Pancreas (tissue), 10 donors: ENCODE measurements at regions not wholly inside any gene's neighbourhood (a gene's known extent, or its start where the extent isn't known, plus 50 kb on each side); places are given as distances from the start of the nearest gene placed in this dataset.
A peak's percentile ranks its signal among the peaks of the same experiment; 100 is the strongest.

ENCODE experiments used
- ATAC-seq, 4 donors: fragments of 200-7000 bp; cut with Tn5 transposase; one replicate each; pipeline versions ENCODE4 v1.8.0 to v1.9.1; 2020; ENCODE audit warnings: mild to moderate bottlenecking in 4 of 4, moderate library complexity in 4 of 4
- DNase-seq, 6 donors: peaks; one replicate each; pipeline ENCODE4 v3.0.0-alpha.2; 2020
- FAIRE-seq: peaks from 2 replicates; lab custom pipeline; 2012; peaks lifted over from hg19 to GRCh38; lab: Jason Lieb, UNC
- H3K27ac ChIP-seq, 4 donors: fragments of 200-600 bp; sonication (generic); 1 replicate in 3 of 4; 2 replicates in 1 of 4; pipeline versions ENCODE4 v1.5.0 to v1.8.0; 2020
- H3K27me3 ChIP-seq, 4 donors: fragments of 200-600 bp; one replicate each; pipeline ENCODE4 v1.8.0; 2021
- H3K36me3 ChIP-seq, 3 donors: fragments of 200-600 bp; sonication (generic) in 1 of 3; one replicate each; pipeline versions ENCODE4 v1.5.0 to v1.8.0; 2020 to 2021
- H3K4me1 ChIP-seq, 3 donors: fragments of 200-600 bp; one replicate each; pipeline ENCODE4 v1.8.0; 2021
- H3K4me3 ChIP-seq, 4 donors: fragments of 200-600 bp; sonication (generic) in 2 of 4; one replicate each; pipeline versions ENCODE4 v1.5.0 to v1.8.0; 2020 to 2021
- H3K9me3 ChIP-seq, 4 donors: fragments of 200-600 bp; one replicate each; pipeline ENCODE4 v1.8.0; 2021
- WGBS, 2 donors: extraction: QIAGEN DNeasy Blood & Tissue Kit; methylation state at CpG; one replicate each; pipeline ENCODE4 v1.1.7; 2013; 5-methylcytosine and 5-hydroxymethylcytosine counted together
- intact Hi-C, 3 donors: fragments of 100-400 bp; cut with DNase I; formaldehyde crosslinking; loops; one replicate each; pipeline versions ENCODE4 v1.11.1 to v1.14.2; 2022
- TF ChIP-seq, protein P1 (sequence below), 4 donors: fragments of 200-600 bp; sonication (generic) in 3 of 4; IDR thresholded peaks; one replicate each; pipeline versions ENCODE4 v1.5.0 to v1.8.0; 2021; ENCODE audit warnings: antibody characterized with exemption in 4 of 4
- donor health status: healthy with polysubstance abuse.
- donor health status: DM: no; HTN: no; CAD: no; lungs with moderate emphysema.
- donor health status: DM: no; HTN: no; CAD: no.
- donor health status: control.
- donor health status: control.
- donor health status: Bipolar disorder and iron deficiency.
- donor health status: DM: yes; HTN: yes; CAD: no.
- donor health status: DM: no; HTN: no; CAD: no.
- donor health status: DM: no; HTN: no; CAD: no.
- donor health status: DM: yes; HTN: yes; CAD: no.

GRCh38 chrX:113929004-113929403, 654.9 kb upstream of the HTR2C start:
- Histone ChIP-seq H3K27ac (no peak overlapping the region), H3K27me3 (peaks cover 0 to 6% (median 1%) of the 10 kb centered on the region in 4 donors), H3K36me3 (no peaks in the 10 kb centered on the region), H3K4me3 (no peak overlapping the region), H3K4me1 (no peaks in the 10 kb centered on the region), H3K9me3 (no peaks in the 10 kb centered on the region)
- ATAC-seq (peak in 3 of 4 donors; percentile 64 to 79 (median 68)), DNase-seq (peak in 1 of 6 donors; percentile 12), FAIRE-seq (no peak)
- intact Hi-C loops = no loop called here
- 22 to 33% methylated on average over 3 of the region's 3 CpGs for WGBS, 2 donors
- TF ChIP-seq, protein P1, sequence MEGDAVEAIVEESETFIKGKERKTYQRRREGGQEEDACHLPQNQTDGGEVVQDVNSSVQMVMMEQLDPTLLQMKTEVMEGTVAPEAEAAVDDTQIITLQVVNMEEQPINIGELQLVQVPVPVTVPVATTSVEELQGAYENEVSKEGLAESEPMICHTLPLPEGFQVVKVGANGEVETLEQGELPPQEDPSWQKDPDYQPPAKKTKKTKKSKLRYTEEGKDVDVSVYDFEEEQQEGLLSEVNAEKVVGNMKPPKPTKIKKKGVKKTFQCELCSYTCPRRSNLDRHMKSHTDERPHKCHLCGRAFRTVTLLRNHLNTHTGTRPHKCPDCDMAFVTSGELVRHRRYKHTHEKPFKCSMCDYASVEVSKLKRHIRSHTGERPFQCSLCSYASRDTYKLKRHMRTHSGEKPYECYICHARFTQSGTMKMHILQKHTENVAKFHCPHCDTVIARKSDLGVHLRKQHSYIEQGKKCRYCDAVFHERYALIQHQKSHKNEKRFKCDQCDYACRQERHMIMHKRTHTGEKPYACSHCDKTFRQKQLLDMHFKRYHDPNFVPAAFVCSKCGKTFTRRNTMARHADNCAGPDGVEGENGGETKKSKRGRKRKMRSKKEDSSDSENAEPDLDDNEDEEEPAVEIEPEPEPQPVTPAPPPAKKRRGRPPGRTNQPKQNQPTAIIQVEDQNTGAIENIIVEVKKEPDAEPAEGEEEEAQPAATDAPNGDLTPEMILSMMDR (IDR thresholded peaks at IDR 0.05) = peak in 1 of 4 donors; percentile 33

- FAIRE-seq (no peak), DNase-seq (no peak), ATAC-seq (no peak)
- Histone ChIP-seq H3K27ac (no peak overlapping the region), H3K27me3 (peaks cover 0 to 8% (median 2%) of the 10 kb centered on the region in 4 donors), H3K9me3 (no peaks in the 10 kb centered on the region), H3K36me3 (no peaks in the 10 kb centered on the region), H3K4me1 (no peaks in the 10 kb centered on the region), H3K4me3 (no peak overlapping the region)
- intact Hi-C loops = no loop called here
- 23 to 46% methylated on average over 4 of the region's 4 CpGs for WGBS, 2 donors
- TF ChIP-seq, protein P1 (IDR thresholded peaks at IDR 0.05) = no peak
Measured at GRCh38 chrX:113920661-113921060, 663.2 kb upstream of the HTR2C start.

GRCh38 chrX:113919387-113919786, 664.5 kb upstream of the HTR2C start:
- intact Hi-C loops = no loop called here
- FAIRE-seq (no peak), ATAC-seq (no peak)

GRCh38 chrX:113906168-113906567, 677.7 kb upstream of the HTR2C start:
- no peak for ATAC-seq
- no peaks in the 10 kb centered on the region for H3K36me3 ChIP-seq
- H3K4me1 ChIP-seq = no peaks in the 10 kb centered on the region
- DNase-seq = no peak
- H3K27ac ChIP-seq = no peak overlapping the region
- H3K9me3 ChIP-seq = no peaks in the 10 kb centered on the region
- H3K4me3 ChIP-seq = no peak overlapping the region
- TF ChIP-seq, protein P1 (IDR thresholded peaks at IDR 0.05) = no peak
- no peak for FAIRE-seq
- intact Hi-C loops = no loop called here
- peaks cover 0 to 6% (median 0%) of the 10 kb centered on the region in 4 donors for H3K27me3 ChIP-seq

More at GRCh38 chrX:113919387-113919786, 664.5 kb upstream of the HTR2C start:
- Histone ChIP-seq H3K9me3 (no peaks in the 10 kb centered on the region), H3K4me3 (no peak overlapping the region), H3K27ac (no peak overlapping the region), H3K4me1 (no peaks in the 10 kb centered on the region), H3K36me3 (no peaks in the 10 kb centered on the region), H3K27me3 (peaks cover 0 to 8% (median 2%) of the 10 kb centered on the region in 4 donors)
- WGBS, 2 donors = 41 to 46% methylated on average over 4 of the region's 4 CpGs
- no peak for DNase-seq
- TF ChIP-seq, protein P1 (IDR thresholded peaks at IDR 0.05) = no peak

GRCh38 chrX:113892891-113893290, 691.0 kb upstream of the HTR2C start:
- DNase-seq (no peak), FAIRE-seq (no peak), ATAC-seq (no peak)
- TF ChIP-seq, protein P1 (IDR thresholded peaks at IDR 0.05) = no peak
- no peak overlapping the region for H3K27ac ChIP-seq
- no peaks in the 10 kb centered on the region for H3K36me3 ChIP-seq
- intact Hi-C loops = no loop called here
- H3K27me3 ChIP-seq = peaks cover 0 to 7% (median 0%) of the 10 kb centered on the region in 4 donors
- no peaks in the 10 kb centered on the region for H3K4me1 ChIP-seq
- H3K4me3 ChIP-seq = no peak overlapping the region
- no peaks in the 10 kb centered on the region for H3K9me3 ChIP-seq
- 59 to 76% methylated on average over 5 of the region's 5 CpGs for WGBS, 2 donors
